Osteoblast (primary cell): ENCODE measurements at regions not wholly inside any gene's neighbourhood (a gene's known extent, or its start where the extent isn't known, plus 50 kb on each side); places are given as distances from the start of the nearest gene placed in this dataset.

ENCODE experiments used
- DNase-seq: peaks from one replicate; pipeline ENCODE4 v3.0.0; 2011; ENCODE audit warnings: low spot score, mixed read lengths; ENCODE audit not compliant: insufficient read length; ENCODE audit errors: missing footprints
- H2AFZ ChIP-seq: 2 replicates; pipeline ENCODE4 v1.6.0; 2011; ENCODE audit warnings: mild to moderate bottlenecking, low read length
- H3K27ac ChIP-seq: 2 replicates; pipeline ENCODE4 v1.5.1; 2011; ENCODE audit warnings: mild to moderate bottlenecking, low read depth, low read length, moderate library complexity
- H3K27me3 ChIP-seq: 2 replicates; pipeline ENCODE4 v1.6.0; 2012; ENCODE audit warnings: mild to moderate bottlenecking, control low read depth, inconsistent platforms, low read length, moderate library complexity; ENCODE audit not compliant: insufficient read depth
- H3K36me3 ChIP-seq: 2 replicates; pipeline ENCODE4 v1.5.1; 2011; ENCODE audit warnings: mild to moderate bottlenecking, low read length, control low read depth, moderate library complexity; ENCODE audit not compliant: insufficient read depth
- H3K4me1 ChIP-seq: 2 replicates; pipeline ENCODE4 v1.5.1; 2011; ENCODE audit warnings: mild to moderate bottlenecking, low read length, control low read depth, moderate library complexity; ENCODE audit not compliant: insufficient read depth
- H3K4me2 ChIP-seq: 2 replicates; pipeline ENCODE4 v1.6.0; 2011; ENCODE audit warnings: mild to moderate bottlenecking, low read length; ENCODE audit not compliant: insufficient read depth
- H3K4me3 ChIP-seq: fragments of 200-600 bp; sonication (generic); 3 replicates; pipeline ENCODE4 v1.5.1; 2012; ENCODE audit warnings: mild to moderate bottlenecking, low read length, inconsistent platforms; ENCODE audit not compliant: insufficient read depth
- H3K79me2 ChIP-seq: 2 replicates; pipeline ENCODE4 v1.6.0; 2012; ENCODE audit warnings: mild to moderate bottlenecking, low read length, control low read depth, inconsistent platforms; ENCODE audit not compliant: insufficient read depth
- H3K9me3 ChIP-seq: 2 replicates; pipeline ENCODE4 v1.5.1; 2011; ENCODE audit warnings: low read depth, low read length, control low read depth
- H4K20me1 ChIP-seq: 2 replicates; pipeline ENCODE4 v1.6.0; 2012; ENCODE audit warnings: mild to moderate bottlenecking, low read length, control low read depth; ENCODE audit not compliant: insufficient read depth
- CTCF ChIP-seq: IDR thresholded peaks from 2 replicates; pipeline ENCODE4 v1.5.1; 2011; ENCODE audit warnings: mild to moderate bottlenecking, low read depth, low read length, moderate library complexity; ENCODE audit errors: extremely low read depth

- Histone ChIP-seq H3K27me3 (no peaks in the 10 kb centered on the region), H2AFZ (no peak overlapping the region), H3K4me1 (no peaks in the 10 kb centered on the region), H3K9me3 (no peaks in the 10 kb centered on the region), H3K36me3 (no peaks in the 10 kb centered on the region), H4K20me1 (no peaks in the 10 kb centered on the region), H3K4me2 (no peak overlapping the region), H3K79me2 (no peaks in the 10 kb centered on the region), H3K4me3 (no peak overlapping the region), H3K27ac (no peak overlapping the region)
- no peak for TF ChIP-seq CTCF
- no peak for DNase-seq
Measured at GRCh38 chr5:68641211-68641610, 425.7 kb downstream of the PIK3R1 start.

GRCh38 chr5:68643064-68643463 lies 427.5 kb downstream of the PIK3R1 start:
- no peaks in the 10 kb centered on the region for H3K27me3 ChIP-seq
- no peaks in the 10 kb centered on the region for H3K79me2 ChIP-seq
- H4K20me1 ChIP-seq: no peaks in the 10 kb centered on the region
- H3K4me1 ChIP-seq: no peaks in the 10 kb centered on the region
- no peak overlapping the region for H3K27ac ChIP-seq
- no peak overlapping the region for H3K4me2 ChIP-seq
- H3K36me3 ChIP-seq: no peaks in the 10 kb centered on the region
- no peaks in the 10 kb centered on the region for H3K9me3 ChIP-seq
- no peak overlapping the region for H3K4me3 ChIP-seq
- no peak for TF ChIP-seq CTCF
- no peak for DNase-seq
- no peak overlapping the region for H2AFZ ChIP-seq

GRCh38 chr5:68644971-68645370 lies 429.4 kb downstream of the PIK3R1 start:
- H3K4me1 ChIP-seq: no peaks in the 10 kb centered on the region
- no peak overlapping the region for H3K27ac ChIP-seq
- no peaks in the 10 kb centered on the region for H3K36me3 ChIP-seq
- no peak overlapping the region for H2AFZ ChIP-seq
- DNase-seq: no peak
- H4K20me1 ChIP-seq: no peaks in the 10 kb centered on the region
- H3K27me3 ChIP-seq: no peaks in the 10 kb centered on the region
- no peaks in the 10 kb centered on the region for H3K9me3 ChIP-seq
- no peak overlapping the region for H3K4me2 ChIP-seq
- H3K79me2 ChIP-seq: no peaks in the 10 kb centered on the region
- H3K4me3 ChIP-seq: no peak overlapping the region
- no peak for TF ChIP-seq CTCF

GRCh38 chr5:68646144-68646543 lies 430.6 kb downstream of the PIK3R1 start:
- no peak overlapping the region for H3K4me2 ChIP-seq
- no peaks in the 10 kb centered on the region for H3K79me2 ChIP-seq
- no peak for DNase-seq
- no peaks in the 10 kb centered on the region for H3K27me3 ChIP-seq
- H4K20me1 ChIP-seq: no peaks in the 10 kb centered on the region
- no peak for TF ChIP-seq CTCF
- H3K9me3 ChIP-seq: no peaks in the 10 kb centered on the region
- H2AFZ ChIP-seq: no peak overlapping the region
- no peaks in the 10 kb centered on the region for H3K4me1 ChIP-seq
- H3K36me3 ChIP-seq: no peaks in the 10 kb centered on the region
- no peak overlapping the region for H3K27ac ChIP-seq
- H3K4me3 ChIP-seq: no peak overlapping the region
